Testis (tissue), 2 donors: ENCODE measurements at regions not wholly inside any gene's neighbourhood (a gene's known extent, or its start where the extent isn't known, plus 50 kb on each side); places are given as distances from the start of the nearest gene placed in this dataset.

Experiments used
- CTCF ChIP-seq, 3 experiments: fragments of 450-650 bp in 2 of 3; fragments of 200-600 bp in 1 of 3; sonication (generic) in 1 of 3; IDR thresholded peaks; one replicate each; pipeline ENCODE4 v1.5.1; 2016 to 2019; ENCODE audit warnings: antibody characterized with exemption in 3 of 3, mild to moderate bottlenecking in 2 of 3, moderate library complexity in 1 of 3
- POLR2A ChIP-seq: fragments of 450-650 bp; IDR thresholded peaks from one replicate; pipeline ENCODE4 v1.6.1; 2017; ENCODE audit warnings: antibody characterized with exemption, mild to moderate bottlenecking, moderate library complexity

DNA sequence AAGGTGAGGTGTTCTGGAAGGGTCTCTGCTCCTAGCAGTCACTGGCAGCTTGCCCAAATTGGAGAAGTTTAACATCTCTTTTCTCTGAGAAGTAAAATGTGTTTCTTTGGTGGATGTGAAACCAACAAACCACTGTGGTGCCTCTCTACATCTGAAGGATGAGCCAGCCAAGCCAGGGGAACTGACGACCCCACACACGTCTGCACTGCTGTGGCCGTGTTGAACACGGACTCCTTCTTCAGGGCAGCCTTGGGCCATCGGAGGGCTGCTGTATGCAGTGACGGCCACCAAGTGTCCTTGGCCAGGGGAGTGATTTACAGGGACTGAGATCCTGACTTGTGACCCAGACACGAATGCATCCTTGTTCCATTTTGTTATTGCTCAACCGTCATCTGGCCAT is 207.8 kb downstream of the ACKR3 start:
- TF ChIP-seq POLR2A (no peak), CTCF (IDR thresholded peaks at IDR 0.05) (no peak)
